GM13976 (cell line): ENCODE measurements at regions not wholly inside any gene's neighbourhood (a gene's known extent, or its start where the extent isn't known, plus 50 kb on each side); places are given as distances from the start of the nearest gene placed in this dataset.

Source experiments
- DNase-seq: peaks from one replicate; pipeline ENCODE4 v3.0.0; 2012; ENCODE audit warnings: low spot score
- CTCF ChIP-seq: IDR thresholded peaks from 2 replicates; pipeline ENCODE4 v1.5.1; 2012; ENCODE audit warnings: borderline replicate concordance, mild to moderate bottlenecking; ENCODE audit not compliant: insufficient read depth; ENCODE audit errors: extremely low read depth, missing control alignments, control extremely low read depth
- in situ Hi-C: fragments of 300-500 bp; cut with MboI; formaldehyde crosslinking; loops from one replicate; pipeline ENCODE4 v1.12.0; 2022; ENCODE audit warnings: low sequenced_read_pairs, mixed read lengths, inconsistent platforms; ENCODE audit not compliant: unreplicated experiment

GRCh38 chr4:23213198-23213597, 520.5 kb downstream of the GBA3 start:
- in situ Hi-C loops: no loop called here
- DNase-seq: no peak
- TF ChIP-seq CTCF: no peak

GRCh38 chr4:23212558-23212957, 519.8 kb downstream of the GBA3 start:
- DNase-seq: no peak
- no peak for TF ChIP-seq CTCF
- in situ Hi-C loops: no loop called here

GRCh38 chr4:23207059-23207458, 514.3 kb downstream of the GBA3 start:
- TF ChIP-seq CTCF: no peak
- no peak for DNase-seq
- in situ Hi-C loops: no loop called here

GRCh38 chr4:23202712-23203247, 510.0 kb downstream of the GBA3 start:
- DNase-seq: no peak
- in situ Hi-C loops: no loop called here
- no peak for TF ChIP-seq CTCF

GRCh38 chr4:23194751-23195150, 502.0 kb downstream of the GBA3 start:
- no peak for TF ChIP-seq CTCF
- in situ Hi-C loops: no loop called here
- no peak for DNase-seq

GRCh38 chr4:23174179-23174578, 481.4 kb downstream of the GBA3 start:
- TF ChIP-seq CTCF: no peak
- in situ Hi-C loops: no loop called here
- DNase-seq: no peak

- TF ChIP-seq CTCF: no peak
- DNase-seq: no peak
- in situ Hi-C loops: no loop called here
Observed at GRCh38 chr4:23171976-23172375, 479.2 kb downstream of the GBA3 start.
